Uterus (tissue), 2 donors: ENCODE measurements at regions not wholly inside any gene's neighbourhood (a gene's known extent, or its start where the extent isn't known, plus 50 kb on each side); places are given as distances from the start of the nearest gene placed in this dataset.

Experiments
- POLR2A ChIP-seq, 2 donors: fragments of 450-650 bp; IDR thresholded peaks; one replicate each; pipeline ENCODE4 v1.6.1; 2016; ENCODE audit warnings: antibody characterized with exemption in 2 of 2, mild to moderate bottlenecking in 1 of 2, moderate library complexity in 1 of 2
- TF ChIP-seq, protein P1 (sequence below), 4 experiments: fragments of 200-600 bp in 2 of 4; fragments of 450-650 bp in 2 of 4; sonication (generic) in 2 of 4; IDR thresholded peaks; one replicate each; pipeline ENCODE4 v1.5.1; 2016 to 2019; ENCODE audit warnings: antibody characterized with exemption in 4 of 4, mild to moderate bottlenecking in 2 of 4, moderate library complexity in 1 of 4

GRCh38 chr1:232570007-232570406, 59.9 kb downstream of the SIPA1L2 start:
- TF ChIP-seq, protein P1, sequence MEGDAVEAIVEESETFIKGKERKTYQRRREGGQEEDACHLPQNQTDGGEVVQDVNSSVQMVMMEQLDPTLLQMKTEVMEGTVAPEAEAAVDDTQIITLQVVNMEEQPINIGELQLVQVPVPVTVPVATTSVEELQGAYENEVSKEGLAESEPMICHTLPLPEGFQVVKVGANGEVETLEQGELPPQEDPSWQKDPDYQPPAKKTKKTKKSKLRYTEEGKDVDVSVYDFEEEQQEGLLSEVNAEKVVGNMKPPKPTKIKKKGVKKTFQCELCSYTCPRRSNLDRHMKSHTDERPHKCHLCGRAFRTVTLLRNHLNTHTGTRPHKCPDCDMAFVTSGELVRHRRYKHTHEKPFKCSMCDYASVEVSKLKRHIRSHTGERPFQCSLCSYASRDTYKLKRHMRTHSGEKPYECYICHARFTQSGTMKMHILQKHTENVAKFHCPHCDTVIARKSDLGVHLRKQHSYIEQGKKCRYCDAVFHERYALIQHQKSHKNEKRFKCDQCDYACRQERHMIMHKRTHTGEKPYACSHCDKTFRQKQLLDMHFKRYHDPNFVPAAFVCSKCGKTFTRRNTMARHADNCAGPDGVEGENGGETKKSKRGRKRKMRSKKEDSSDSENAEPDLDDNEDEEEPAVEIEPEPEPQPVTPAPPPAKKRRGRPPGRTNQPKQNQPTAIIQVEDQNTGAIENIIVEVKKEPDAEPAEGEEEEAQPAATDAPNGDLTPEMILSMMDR (IDR thresholded peaks at IDR 0.05), result no peak
- no peak for TF ChIP-seq POLR2A (IDR thresholded peaks at IDR 0.05)
